ENCODE measurements at regions not wholly inside any gene's neighbourhood (a gene's known extent, or its start where the extent isn't known, plus 50 kb on each side); places are given as distances from the start of the nearest gene placed in this dataset.
"Not testable (repeated sequence)": the region's sequence is repeated elsewhere in the genome, so short reads cannot be mapped to it uniquely, and the experiment has no call there.

DNA sequence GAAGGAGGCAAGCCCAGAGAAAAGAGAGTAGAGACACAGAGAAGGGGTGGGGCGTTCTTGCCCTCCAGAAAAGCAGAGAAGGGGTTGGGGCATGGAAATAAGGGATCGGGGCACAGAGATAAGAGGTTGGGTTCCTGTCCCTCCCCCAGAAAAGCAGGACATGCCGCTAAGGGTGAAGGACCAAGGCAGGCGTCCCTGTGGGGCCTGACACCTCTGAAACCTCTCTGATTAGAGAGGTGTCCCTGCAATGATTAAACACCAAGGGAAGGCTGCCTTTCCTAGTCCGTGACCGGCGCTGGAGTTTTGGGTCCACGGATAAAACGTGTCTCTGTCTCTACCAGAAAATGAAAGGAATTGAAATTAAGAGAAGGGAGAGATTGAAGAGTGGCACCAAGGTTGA lies 914.0 kb upstream of the CRIM1 start:
- not testable (repeated sequence) for TF ChIP-seq CTCF (conservative IDR thresholded peaks at IDR 0.05; ENCODE audit: low read length); EZH2phosphoT487 (IDR thresholded peaks at IDR 0.05; ENCODE audit: borderline replicate concordance)
